NT2/D1 (cell line): ENCODE measurements at regions not wholly inside any gene's neighbourhood (a gene's known extent, or its start where the extent isn't known, plus 50 kb on each side); places are given as distances from the start of the nearest gene placed in this dataset.

Experiments used
- DNase-seq: peaks from one replicate; pipeline ENCODE4 v3.0.0-alpha.2; 2011; ENCODE audit warnings: low read depth, low spot score
- H3K27me3 ChIP-seq: 2 replicates; pipeline ENCODE4 v1.6.0; 2011; ENCODE audit warnings: mild to moderate bottlenecking; ENCODE audit not compliant: insufficient read length, insufficient read depth
- H3K36me3 ChIP-seq: 2 replicates; pipeline ENCODE4 v1.6.1; 2011; ENCODE audit warnings: mild to moderate bottlenecking, low read length, mixed read lengths; ENCODE audit not compliant: insufficient read depth, insufficient read length
- H3K4me1 ChIP-seq: 2 replicates; pipeline ENCODE4 v1.5.1; 2011; ENCODE audit not compliant: insufficient read depth, insufficient read length
- H3K4me3 ChIP-seq: 2 replicates; pipeline ENCODE4 v1.5.1; 2011; ENCODE audit warnings: low read depth; ENCODE audit not compliant: insufficient read length
- H3K9ac ChIP-seq: 2 replicates; pipeline ENCODE4 v1.6.0; 2011; ENCODE audit warnings: low read depth; ENCODE audit not compliant: insufficient read length
- H3K9me3 ChIP-seq: 2 replicates; pipeline ENCODE4 v1.5.1; 2011; ENCODE audit warnings: mild to moderate bottlenecking, low read length; ENCODE audit not compliant: insufficient read depth
- SUZ12 ChIP-seq: IDR thresholded peaks from 2 replicates; pipeline ENCODE4 v1.6.1; 2011; ENCODE audit not compliant: insufficient read length, insufficient read depth; ENCODE audit errors: extremely low read depth
- YY1 ChIP-seq: IDR thresholded peaks from 2 replicates; pipeline ENCODE4 v1.6.1; 2011; ENCODE audit not compliant: insufficient read length, insufficient read depth
- ZNF274 ChIP-seq: IDR thresholded peaks from 2 replicates; pipeline ENCODE4 v1.6.1; 2011; ENCODE audit warnings: mild to moderate bottlenecking, low read depth, low read length

GRCh38 chr1:199746666-199747384 lies 280.7 kb upstream of the NR5A2 start:
- TF ChIP-seq SUZ12 = no peak
- TF ChIP-seq ZNF274 = no peak
- no peak for TF ChIP-seq YY1
- no peaks in the 10 kb centered on the region for H3K27me3 ChIP-seq
- H3K9ac ChIP-seq = no peak overlapping the region
- no peaks in the 10 kb centered on the region for H3K36me3 ChIP-seq
- H3K4me3 ChIP-seq = no peak overlapping the region
- no peak for DNase-seq
- peaks cover 3% of the 10 kb centered on the region for H3K4me1 ChIP-seq
- no peaks in the 10 kb centered on the region for H3K9me3 ChIP-seq

DNA sequence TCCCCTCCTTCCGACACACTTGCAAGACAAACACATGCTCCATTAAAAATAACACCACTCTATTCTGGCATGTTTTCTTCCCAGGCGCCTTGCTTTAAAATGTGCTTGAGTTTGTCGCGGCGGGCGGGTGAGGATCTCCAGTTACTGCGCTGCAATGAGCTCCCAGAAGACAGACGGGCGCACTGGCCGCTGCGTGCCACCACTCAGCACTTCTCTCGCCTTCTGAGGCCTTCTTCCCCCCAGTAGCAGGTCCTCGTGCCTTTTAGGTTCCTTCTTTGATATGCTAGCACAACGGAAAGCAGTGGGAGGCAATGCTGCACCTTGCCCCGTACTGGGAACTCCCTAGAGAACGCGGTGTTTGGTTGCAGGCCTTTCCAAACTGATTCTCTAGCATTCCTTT lies 279.5 kb upstream of the NR5A2 start:
- DNase-seq = no peak
- H3K4me3 ChIP-seq = no peak overlapping the region
- TF ChIP-seq SUZ12 (no peak), ZNF274 (no peak), YY1 (no peak)

GRCh38 chr1:199751506-199751905 lies 276.0 kb upstream of the NR5A2 start:
- TF ChIP-seq YY1 (no peak), ZNF274 (no peak), SUZ12 (no peak)
- no peaks in the 10 kb centered on the region for H3K36me3 ChIP-seq
- H3K27me3 ChIP-seq = no peaks in the 10 kb centered on the region
- peaks cover 17% of the 10 kb centered on the region for H3K9me3 ChIP-seq
- peaks cover 3% of the 10 kb centered on the region for H3K4me1 ChIP-seq
- H3K4me3 ChIP-seq = no peak overlapping the region
- no peak for DNase-seq
- H3K9ac ChIP-seq = no peak overlapping the region

More for the DNA sequence above, 279.5 kb upstream of the NR5A2 start:
- Histone ChIP-seq H3K9me3 (peaks cover 5% of the 10 kb centered on the region; the same call in 1 of the 2 replicates), H3K27me3 (no peaks in the 10 kb centered on the region), H3K9ac (no peak overlapping the region), H3K4me1 (peaks cover 3% of the 10 kb centered on the region), H3K36me3 (no peaks in the 10 kb centered on the region)

DNA sequence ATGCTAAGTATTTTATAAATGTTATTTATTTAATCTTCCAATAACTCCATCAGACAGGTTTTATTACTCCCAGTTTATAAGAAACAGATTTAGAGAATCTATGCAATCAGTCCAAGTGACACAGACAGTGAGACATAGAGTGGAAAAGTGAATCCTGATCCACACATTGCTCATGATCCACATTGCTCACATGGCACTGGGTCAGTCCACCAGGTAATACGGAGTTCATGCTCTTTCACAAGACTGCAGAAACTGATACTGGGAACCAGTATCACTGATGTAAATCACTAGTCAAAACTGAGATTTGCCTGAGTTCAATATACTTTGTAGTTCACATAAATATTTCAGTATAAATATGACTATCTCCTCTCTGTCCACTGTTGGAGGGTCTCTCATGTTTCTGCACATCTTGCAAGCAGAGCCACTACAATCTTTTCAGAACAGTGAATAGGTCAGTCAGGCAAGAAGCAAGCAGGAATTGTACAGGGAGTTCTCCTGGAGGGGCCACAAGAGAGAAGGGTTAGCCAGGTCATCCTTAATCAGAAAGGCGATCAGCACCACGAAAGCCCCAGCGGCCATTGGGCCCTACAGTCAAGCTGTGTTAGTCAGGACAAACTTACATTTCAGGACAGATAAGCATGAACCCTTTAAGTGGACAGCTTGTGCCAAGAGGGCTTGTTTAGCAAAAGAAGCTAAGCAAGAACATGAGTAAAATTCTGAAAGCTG lies 275.4 kb upstream of the NR5A2 start:
- H3K9ac ChIP-seq = no peak overlapping the region
- H3K27me3 ChIP-seq = no peaks in the 10 kb centered on the region
- H3K4me1 ChIP-seq = peaks cover 3% of the 10 kb centered on the region
- DNase-seq = no peak
- H3K36me3 ChIP-seq = no peaks in the 10 kb centered on the region
- TF ChIP-seq YY1 (no peak), ZNF274 (no peak), SUZ12 (no peak)
- no peak overlapping the region for H3K4me3 ChIP-seq
- peaks cover 17% of the 10 kb centered on the region for H3K9me3 ChIP-seq

DNA sequence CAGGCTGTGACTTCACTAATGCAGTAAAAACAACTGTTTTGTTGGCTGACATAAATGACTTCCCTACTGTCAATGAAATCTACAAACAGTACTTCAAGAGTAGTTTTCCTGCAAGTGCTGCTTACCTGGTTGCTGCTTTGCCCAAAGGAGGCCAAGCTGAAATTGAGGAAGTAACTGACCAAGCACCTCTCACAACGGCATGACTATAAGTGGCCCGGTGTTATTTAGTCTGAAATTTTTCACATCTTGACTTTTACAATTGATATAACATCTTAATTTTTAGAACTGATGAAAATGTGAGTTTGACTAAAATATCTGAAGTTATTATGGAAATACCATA lies 274.9 kb upstream of the NR5A2 start:
- Histone ChIP-seq H3K9me3 (peaks cover 17% of the 10 kb centered on the region), H3K4me1 (peaks cover 3% of the 10 kb centered on the region), H3K27me3 (no peaks in the 10 kb centered on the region), H3K36me3 (no peaks in the 10 kb centered on the region), H3K9ac (no peak overlapping the region), H3K4me3 (no peak overlapping the region)
- no peak for DNase-seq
- TF ChIP-seq SUZ12 = no peak
- no peak for TF ChIP-seq ZNF274
- no peak for TF ChIP-seq YY1

DNA sequence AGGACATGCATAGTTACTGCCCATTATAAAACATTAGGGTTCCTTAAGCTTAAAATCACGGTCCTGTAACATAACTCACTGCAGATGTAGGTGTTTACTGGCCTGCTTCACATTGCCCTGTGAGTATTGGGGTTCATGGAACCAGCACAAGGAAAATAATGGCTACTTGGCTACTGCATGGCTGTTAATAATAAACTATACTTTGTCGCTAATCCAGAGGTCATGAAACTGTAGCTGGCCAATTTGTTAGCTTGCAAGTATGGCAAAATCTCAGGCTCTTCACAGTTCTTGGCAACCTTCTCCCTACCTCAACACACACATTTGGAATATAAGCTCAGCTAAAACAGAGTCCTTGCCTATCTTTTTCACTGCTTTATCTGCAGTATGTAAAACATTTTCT lies 274.0 kb upstream of the NR5A2 start:
- DNase-seq = no peak
- Histone ChIP-seq H3K36me3 (no peaks in the 10 kb centered on the region), H3K9me3 (peaks cover 17% of the 10 kb centered on the region), H3K4me1 (no peaks in the 10 kb centered on the region), H3K9ac (no peak overlapping the region), H3K27me3 (no peaks in the 10 kb centered on the region), H3K4me3 (no peak overlapping the region)
- TF ChIP-seq YY1 = no peak

DNA sequence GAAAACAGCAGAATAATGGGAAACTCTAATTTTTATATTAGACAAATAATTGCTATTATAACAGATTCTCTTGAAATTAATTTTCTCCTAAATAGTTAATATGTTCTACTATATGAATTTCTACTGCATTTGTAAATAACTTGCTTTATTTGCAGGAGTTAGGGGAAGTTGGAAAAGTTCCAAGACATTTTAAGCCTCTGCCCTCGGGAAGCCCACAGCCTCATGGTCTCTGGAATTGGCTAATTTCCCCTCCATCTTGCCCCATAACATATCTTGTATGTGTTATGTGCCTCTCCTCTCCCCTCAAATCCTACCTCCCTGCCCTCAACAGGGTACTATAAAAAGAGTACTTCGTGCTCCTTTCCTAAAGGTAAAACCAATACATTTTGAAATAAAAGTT lies 271.4 kb upstream of the NR5A2 start:
- Histone ChIP-seq H3K4me3 (no peak overlapping the region), H3K9me3 (peaks cover 17% of the 10 kb centered on the region), H3K27me3 (no peaks in the 10 kb centered on the region), H3K9ac (no peak overlapping the region), H3K36me3 (no peaks in the 10 kb centered on the region), H3K4me1 (no peaks in the 10 kb centered on the region)
- TF ChIP-seq ZNF274 (no peak), YY1 (no peak), SUZ12 (no peak)
- DNase-seq = no peak
